Endothelial cell of hepatic sinusoid (primary cell): ENCODE measurements at regions not wholly inside any gene's neighbourhood (a gene's known extent, or its start where the extent isn't known, plus 50 kb on each side); places are given as distances from the start of the nearest gene placed in this dataset.

Experiments
- in situ Hi-C: cut with HindIII; loops from 2 replicates; pipeline ENCODE4 v1.10.0; 2017; ENCODE audit warnings: low sequenced_read_pairs

GRCh38 chr7:15886626-15887025 lies 200.1 kb upstream of the MEOX2 start:
- in situ Hi-C loops: no loop called here

- in situ Hi-C loops: no loop called here
Measured at GRCh38 chr7:15885678-15886077, 199.2 kb upstream of the MEOX2 start.

- in situ Hi-C loops: no loop called here
Measured at GRCh38 chr7:15874774-15875173, 188.3 kb upstream of the MEOX2 start.

GRCh38 chr7:15870347-15870746 lies 183.9 kb upstream of the MEOX2 start:
- in situ Hi-C loops: no loop called here

GRCh38 chr7:15867441-15867840 lies 181.0 kb upstream of the MEOX2 start:
- in situ Hi-C loops: no loop called here

GRCh38 chr7:15866753-15867152 lies 180.3 kb upstream of the MEOX2 start:
- in situ Hi-C loops: no loop called here

GRCh38 chr7:15864626-15864991 lies 178.1 kb upstream of the MEOX2 start:
- in situ Hi-C loops: no loop called here

GRCh38 chr7:15863951-15864625 lies 177.6 kb upstream of the MEOX2 start:
- in situ Hi-C loops: no loop called here

- in situ Hi-C loops: no loop called here
Measured at GRCh38 chr7:15862781-15863165, 176.3 kb upstream of the MEOX2 start.

GRCh38 chr7:15862016-15862780 lies 175.7 kb upstream of the MEOX2 start:
- in situ Hi-C loops: no loop called here

GRCh38 chr7:15860264-15860949 lies 173.9 kb upstream of the MEOX2 start:
- in situ Hi-C loops: no loop called here

- in situ Hi-C loops: no loop called here
Measured at GRCh38 chr7:15857026-15857425, 170.5 kb upstream of the MEOX2 start.

- in situ Hi-C loops: no loop called here
Measured at GRCh38 chr7:15856311-15856710, 169.8 kb upstream of the MEOX2 start.

- in situ Hi-C loops: no loop called here
Measured at GRCh38 chr7:15855525-15856109, 169.1 kb upstream of the MEOX2 start.

- in situ Hi-C loops: no loop called here
Measured at GRCh38 chr7:15854841-15855524, 168.5 kb upstream of the MEOX2 start.

GRCh38 chr7:15853832-15854470 lies 167.5 kb upstream of the MEOX2 start:
- in situ Hi-C loops: no loop called here

- in situ Hi-C loops: no loop called here
Measured at GRCh38 chr7:15851201-15851600, 164.7 kb upstream of the MEOX2 start.

- in situ Hi-C loops: no loop called here
Measured at GRCh38 chr7:15848901-15849300, 162.4 kb upstream of the MEOX2 start.

GRCh38 chr7:15848362-15848761 lies 161.9 kb upstream of the MEOX2 start:
- in situ Hi-C loops: no loop called here

GRCh38 chr7:15845868-15846267 lies 159.4 kb upstream of the MEOX2 start:
- in situ Hi-C loops: no loop called here

- in situ Hi-C loops: no loop called here
Measured at GRCh38 chr7:15845461-15845860, 159.0 kb upstream of the MEOX2 start.
